Cardiac fibroblast (primary cell): ENCODE measurements at regions not wholly inside any gene's neighbourhood (a gene's known extent, or its start where the extent isn't known, plus 50 kb on each side); places are given as distances from the start of the nearest gene placed in this dataset.

Source experiments
- DNase-seq, 2 donors: peaks; one replicate each; pipeline versions ENCODE4 v3.0.0 to v3.0.0-alpha.2; 2010; ENCODE audit warnings: low read depth in 2 of 2
- H3K4me3 ChIP-seq, 2 donors: replicated peaks in 1 of 2; 1 replicate in 1 of 2; 2 replicates in 1 of 2; pipeline ENCODE4 v1.5.1; 2011; ENCODE audit warnings: low read depth in 2 of 2, low read length in 2 of 2, mild to moderate bottlenecking in 2 of 2, moderate library complexity in 1 of 2
- CTCF ChIP-seq: IDR thresholded peaks from one replicate; pipeline ENCODE4 v1.5.1; 2011; ENCODE audit warnings: low read depth, mild to moderate bottlenecking, low read length, inconsistent platforms

- H3K4me3 ChIP-seq, result no peak overlapping the region
- DNase-seq, result no peak
- TF ChIP-seq CTCF, result no peak
Observed at GRCh38 chr12:123059500-123059899, 79.0 kb downstream of the ARL6IP4 start.

- DNase-seq, result no peak
- no peak for TF ChIP-seq CTCF
- H3K4me3 ChIP-seq, result no peak overlapping the region
Observed at GRCh38 chr12:123058980-123059379, 78.5 kb downstream of the ARL6IP4 start.

- no peak for DNase-seq
- no peak for TF ChIP-seq CTCF
- H3K4me3 ChIP-seq, result no peak overlapping the region
Observed at GRCh38 chr12:123058481-123058880, 78.0 kb downstream of the ARL6IP4 start.

DNA sequence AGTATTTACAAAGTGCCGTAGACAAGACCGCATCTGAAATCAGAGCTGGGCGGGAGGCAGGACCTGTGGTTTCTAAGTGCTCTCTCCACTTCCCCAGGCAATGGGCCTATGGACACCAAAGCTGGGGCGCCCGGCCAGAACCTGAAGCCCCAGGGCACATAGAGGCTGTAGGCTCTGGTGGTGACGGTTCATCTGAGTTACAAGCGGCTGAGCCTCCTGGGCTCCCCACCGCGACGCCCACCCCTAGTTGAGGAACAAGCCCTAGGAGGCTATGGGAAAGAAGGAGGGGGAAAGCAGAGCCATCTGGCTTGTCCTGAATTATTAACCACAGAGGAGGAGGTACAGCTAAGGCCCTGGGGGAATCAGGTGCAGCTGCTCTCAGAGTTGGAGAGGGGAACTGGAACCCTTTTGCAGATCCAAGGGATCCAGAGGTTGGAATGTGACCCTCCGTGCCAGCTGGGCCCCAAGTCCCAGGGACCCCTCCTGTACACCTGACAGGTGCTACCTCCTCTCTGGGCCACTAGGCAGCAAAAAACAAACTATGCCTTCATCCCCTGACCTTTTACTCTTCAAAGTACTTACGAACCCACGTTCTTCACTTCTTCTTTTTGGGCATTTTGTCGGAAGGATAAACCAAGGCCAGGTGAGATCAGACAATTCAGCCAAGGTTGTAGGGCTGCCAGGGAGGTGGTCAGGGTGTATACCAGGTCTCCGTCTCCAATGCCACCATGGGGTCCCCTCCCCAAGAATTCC is 77.2 kb downstream of the ARL6IP4 start:
- no peak overlapping the region for H3K4me3 ChIP-seq
- no peak for TF ChIP-seq CTCF
- DNase-seq, result no peak

GRCh38 chr12:123056709-123057108 is 76.2 kb downstream of the ARL6IP4 start:
- no peak for TF ChIP-seq CTCF
- no peak overlapping the region for H3K4me3 ChIP-seq
- DNase-seq, result no peak

- TF ChIP-seq CTCF, result no peak
- no peak overlapping the region for H3K4me3 ChIP-seq
- DNase-seq, result peak in 1 of 2 donors; percentile 31
Observed at GRCh38 chr12:123056053-123056452, 75.6 kb downstream of the ARL6IP4 start.
